GM18868 (cell line): ENCODE measurements at regions not wholly inside any gene's neighbourhood (a gene's known extent, or its start where the extent isn't known, plus 50 kb on each side); places are given as distances from the start of the nearest gene placed in this dataset.
"Not testable (repeated sequence)": the region's sequence is repeated elsewhere in the genome, so short reads cannot be mapped to it uniquely, and the experiment has no call there.

Experiments
- ATAC-seq: cut with Tn5 transposase; IDR thresholded peaks from one replicate; pipeline ENCODE4 v1.9.1; 2021; ENCODE audit warnings: mild to moderate bottlenecking, moderate library complexity; ENCODE audit not compliant: unreplicated experiment

GRCh38 chr6:14472255-14472985, 354.8 kb downstream of the CD83 start:
- no peak for ATAC-seq

- ATAC-seq, result no peak
Observed at GRCh38 chr6:14472986-14473337, 355.4 kb downstream of the CD83 start.

GRCh38 chr6:14474816-14475215, 357.2 kb downstream of the CD83 start:
- no peak for ATAC-seq

GRCh38 chr6:14475306-14475705, 357.7 kb downstream of the CD83 start:
- no peak for ATAC-seq

GRCh38 chr6:14476793-14477531, 359.4 kb downstream of the CD83 start:
- ATAC-seq, result no peak

- no peak for ATAC-seq
Observed at GRCh38 chr6:14477559-14477958, 360.0 kb downstream of the CD83 start.

GRCh38 chr6:14478381-14479225, 361.0 kb downstream of the CD83 start:
- no peak for ATAC-seq

GRCh38 chr6:14481946-14482345, 364.4 kb downstream of the CD83 start:
- ATAC-seq, result not testable (repeated sequence)

GRCh38 chr6:14487625-14488024, 370.1 kb downstream of the CD83 start:
- ATAC-seq, result no peak

- no peak for ATAC-seq
Observed at GRCh38 chr6:14488180-14488579, 370.6 kb downstream of the CD83 start.

- no peak for ATAC-seq
Observed at GRCh38 chr6:14489445-14489844, 371.9 kb downstream of the CD83 start.

- no peak for ATAC-seq
Observed at GRCh38 chr6:14498748-14499147, 381.2 kb downstream of the CD83 start.

GRCh38 chr6:14499309-14499708, 381.7 kb downstream of the CD83 start:
- ATAC-seq, result no peak

- no peak for ATAC-seq
Observed at GRCh38 chr6:14499841-14500240, 382.3 kb downstream of the CD83 start.

- ATAC-seq, result no peak
Observed at GRCh38 chr6:14500809-14501208, 383.2 kb downstream of the CD83 start.

- no peak for ATAC-seq
Observed at GRCh38 chr6:14501240-14501639, 383.7 kb downstream of the CD83 start.

- no peak for ATAC-seq
Observed at GRCh38 chr6:14501914-14502313, 384.3 kb downstream of the CD83 start.

- no peak for ATAC-seq
Observed at GRCh38 chr6:14502551-14502950, 385.0 kb downstream of the CD83 start.

GRCh38 chr6:14505401-14505800, 387.8 kb downstream of the CD83 start:
- no peak for ATAC-seq

- no peak for ATAC-seq
Observed at GRCh38 chr6:14506656-14507246, 389.2 kb downstream of the CD83 start.

- ATAC-seq, result no peak
Observed at GRCh38 chr6:14509120-14509519, 391.5 kb downstream of the CD83 start.
